HG03095 (cell line): ENCODE measurements at regions not wholly inside any gene's neighbourhood (a gene's known extent, or its start where the extent isn't known, plus 50 kb on each side); places are given as distances from the start of the nearest gene placed in this dataset.
"Not testable (repeated sequence)": the region's sequence is repeated elsewhere in the genome, so short reads cannot be mapped to it uniquely, and the experiment has no call there.

Source experiments
- ATAC-seq: cut with Tn5 transposase; IDR thresholded peaks from one replicate; pipeline ENCODE4 v1.9.1; 2021; ENCODE audit warnings: moderate library complexity; ENCODE audit not compliant: unreplicated experiment

DNA sequence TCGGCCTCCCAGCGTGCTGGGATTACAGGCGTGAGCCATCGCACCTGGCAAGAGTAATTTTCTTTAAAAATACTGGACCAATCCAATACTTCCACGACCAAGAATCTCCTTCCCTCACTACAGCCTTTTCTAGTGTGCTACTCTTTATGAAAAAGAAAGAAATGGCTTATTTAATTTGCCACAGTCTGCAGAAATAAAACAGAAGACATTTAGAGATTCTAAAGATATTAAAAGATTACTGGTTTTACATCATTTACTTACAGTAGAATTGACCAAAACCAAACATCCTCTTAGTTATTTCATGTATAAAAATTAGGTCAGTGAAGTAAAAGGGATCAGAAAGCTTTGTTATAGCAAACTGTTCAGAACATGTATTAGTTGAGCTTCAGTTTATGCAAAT lies 679.6 kb downstream of the MAT2B start:
- no peak for ATAC-seq

DNA sequence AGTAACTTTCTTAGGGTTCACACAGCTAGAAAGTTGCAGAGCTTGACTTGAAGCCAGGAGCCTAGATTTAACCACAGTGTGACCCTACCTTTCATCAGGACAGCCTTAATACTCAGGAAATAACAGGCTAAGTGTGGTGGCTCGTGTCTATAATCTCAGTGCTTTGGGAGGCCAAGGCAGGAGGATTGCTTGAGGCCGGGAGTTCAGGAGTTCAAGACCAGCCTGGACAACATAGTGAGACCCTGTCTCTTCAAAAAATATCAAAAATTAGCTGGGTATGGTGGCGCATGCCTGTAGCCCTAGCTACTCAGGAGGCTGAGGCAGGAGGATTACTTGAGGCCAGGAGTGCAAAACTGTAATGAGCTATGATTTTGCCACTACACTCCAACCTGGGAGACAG lies 681.1 kb downstream of the MAT2B start:
- no peak for ATAC-seq

DNA sequence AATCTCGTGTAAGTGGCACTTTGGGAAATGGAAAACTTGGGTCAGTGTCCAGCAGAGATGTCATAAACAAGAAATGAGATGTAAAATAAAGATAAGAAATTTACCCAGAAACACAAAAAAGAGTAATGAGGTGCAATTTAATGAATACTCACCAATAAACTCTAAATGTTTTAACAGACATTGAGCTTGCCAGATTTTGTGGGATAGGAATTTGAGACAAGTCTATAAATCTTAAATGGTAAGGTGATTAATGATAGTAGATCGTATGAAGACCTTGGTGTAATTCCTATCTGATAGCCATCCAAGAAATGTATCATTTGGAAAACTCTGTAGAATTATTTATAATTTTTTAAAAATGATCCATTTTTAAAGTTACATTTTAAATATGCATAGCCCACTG lies 682.4 kb downstream of the MAT2B start:
- ATAC-seq = no peak

DNA sequence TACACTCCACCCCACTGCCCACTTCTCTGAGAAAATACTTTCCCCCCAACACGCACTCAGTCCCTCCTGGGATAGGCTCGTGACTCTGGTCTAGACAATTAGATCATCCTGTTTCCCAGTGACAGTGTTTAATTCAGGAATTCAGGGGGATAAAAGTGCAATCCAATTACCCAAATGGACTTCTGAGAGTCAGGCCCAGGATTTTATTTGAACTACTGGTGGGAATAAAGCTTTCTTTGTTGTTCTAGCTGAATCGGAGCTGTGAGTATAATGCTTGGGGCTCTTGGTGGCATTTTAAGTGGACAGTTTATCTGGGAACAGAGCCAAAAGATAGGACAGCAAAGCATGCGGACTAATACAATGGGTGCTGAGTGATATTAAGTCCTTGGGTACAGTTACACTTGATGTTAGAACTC lies 683.3 kb downstream of the MAT2B start:
- ATAC-seq = no peak

DNA sequence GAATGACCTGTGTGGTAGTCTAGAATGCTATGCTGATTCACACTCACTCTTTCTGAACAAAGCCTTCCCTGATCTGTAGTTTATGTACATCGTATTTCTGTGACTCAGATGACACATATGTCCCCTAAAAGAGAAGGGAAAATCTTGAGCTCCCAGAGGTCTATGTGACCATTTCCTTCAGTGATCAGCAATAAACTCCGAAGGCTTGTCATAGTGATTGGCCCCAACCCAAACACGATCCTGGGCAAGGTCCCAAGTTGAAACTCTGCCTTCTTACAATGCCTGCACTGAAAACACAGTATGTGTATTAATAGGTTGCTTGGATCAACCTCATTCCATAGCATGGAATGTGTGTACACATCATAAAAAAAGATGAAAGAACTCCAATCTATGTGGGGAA lies 685.8 kb downstream of the MAT2B start:
- no peak for ATAC-seq

DNA sequence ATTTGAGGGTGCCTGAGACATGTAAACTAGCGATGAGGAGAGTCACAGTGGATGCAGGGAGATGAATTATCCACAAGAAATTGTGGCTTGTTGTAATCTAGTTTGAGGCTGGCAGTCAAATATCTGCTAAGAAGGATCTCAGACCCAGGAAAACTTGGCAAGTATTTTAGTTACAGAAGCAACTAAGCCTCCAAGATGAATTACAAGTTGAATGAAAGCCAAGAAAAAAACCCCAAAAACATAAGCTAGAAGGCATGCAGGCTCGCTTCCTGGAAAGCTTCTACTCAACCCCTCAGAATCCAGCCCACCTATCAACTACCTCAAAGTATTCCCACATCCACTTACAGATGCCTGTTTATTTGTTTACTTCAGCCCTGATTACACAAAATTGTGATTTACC lies 696.9 kb downstream of the MAT2B start:
- ATAC-seq = no peak

DNA sequence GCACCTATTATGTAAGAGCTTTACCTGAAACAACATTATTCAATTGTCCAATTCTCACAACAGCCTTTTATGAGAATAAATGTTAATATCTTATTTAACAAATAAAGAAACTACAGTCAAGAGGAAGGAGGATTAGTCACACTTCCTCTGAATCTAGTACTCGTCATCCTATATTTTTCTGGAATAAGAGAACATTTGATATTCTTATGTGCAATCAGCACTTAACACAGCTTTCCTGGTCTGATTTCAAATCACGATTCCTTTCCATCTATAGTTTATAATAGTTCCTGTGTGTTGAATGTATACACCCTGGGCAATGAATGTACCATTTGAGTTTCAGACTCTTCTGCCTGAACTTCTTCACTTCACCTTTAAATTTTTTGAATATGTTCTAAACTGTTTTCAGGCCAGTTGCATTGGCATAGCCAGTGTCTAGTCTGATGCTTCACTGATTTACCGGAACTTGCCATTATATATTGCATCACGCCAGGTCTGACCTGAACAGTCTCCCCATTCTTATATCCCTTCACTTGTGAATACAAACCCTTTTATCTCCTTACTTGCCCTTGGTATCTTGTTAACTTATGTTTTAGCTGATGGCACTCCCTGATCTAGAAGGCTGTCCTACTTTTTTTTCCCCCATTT lies 698.3 kb downstream of the MAT2B start:
- ATAC-seq = no peak

DNA sequence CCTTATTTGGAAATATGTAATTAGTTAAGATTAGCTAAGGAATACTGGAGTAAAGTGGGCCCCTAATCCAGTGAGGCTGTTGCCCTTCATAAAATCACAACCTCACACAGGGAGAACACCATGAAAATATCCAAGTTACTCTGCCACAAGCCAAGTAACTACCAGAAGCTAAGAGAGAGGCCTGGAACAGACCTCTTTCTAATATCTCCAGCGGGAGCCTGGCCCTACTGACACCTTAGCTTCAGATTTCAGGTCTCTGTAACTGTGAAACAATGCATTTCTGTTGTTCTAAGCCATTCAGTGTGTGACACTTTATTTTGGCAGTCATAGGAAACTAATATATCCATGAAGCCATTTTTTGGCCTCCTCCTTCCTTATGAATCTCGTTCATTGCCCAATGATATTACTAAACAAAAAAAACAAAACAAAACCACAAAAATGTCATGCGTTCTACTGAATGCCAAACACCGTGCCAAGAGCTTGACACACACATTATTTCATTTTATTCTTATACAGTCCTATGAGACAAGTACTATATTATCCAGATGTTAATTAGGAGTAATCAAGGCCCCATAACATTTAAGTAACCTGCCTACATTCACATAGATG lies 699.0 kb downstream of the MAT2B start:
- ATAC-seq = no peak

DNA sequence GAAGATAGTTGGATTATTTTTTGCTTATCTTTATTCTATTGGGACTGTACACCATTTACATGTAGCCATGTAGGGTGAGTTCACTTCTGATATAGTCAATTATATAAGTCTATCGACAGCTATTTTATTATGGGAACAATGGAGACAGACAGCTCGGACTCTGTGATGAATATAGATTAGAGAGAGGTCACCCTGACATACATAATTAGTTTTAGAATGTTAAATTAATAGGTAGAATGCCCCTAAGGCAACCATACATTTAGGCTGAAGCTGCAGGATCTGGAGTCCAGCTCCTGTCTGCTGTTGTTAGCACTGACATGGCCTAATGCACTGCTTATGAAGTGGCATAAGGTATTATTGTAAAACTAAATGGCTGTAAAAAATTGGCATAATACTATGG lies 700.8 kb downstream of the MAT2B start:
- no peak for ATAC-seq

DNA sequence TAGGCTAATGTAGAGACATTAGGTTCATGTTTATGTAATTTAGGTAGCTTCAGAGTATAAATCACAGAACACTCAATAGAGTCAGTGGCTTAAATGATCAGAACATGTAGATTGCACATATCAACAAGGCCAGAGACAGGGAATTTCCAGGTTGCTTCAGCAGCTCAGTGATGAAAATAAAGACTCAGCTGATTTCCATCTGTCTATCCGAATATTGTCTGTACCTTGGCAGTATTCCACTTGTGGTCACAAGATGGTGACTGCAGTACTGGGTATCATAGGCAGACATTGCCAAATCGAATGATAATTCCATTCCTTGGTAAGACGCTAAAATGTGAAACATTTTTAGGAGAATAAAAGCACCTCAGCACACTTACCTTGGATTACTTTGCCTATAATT lies 702.2 kb downstream of the MAT2B start:
- ATAC-seq = no peak

DNA sequence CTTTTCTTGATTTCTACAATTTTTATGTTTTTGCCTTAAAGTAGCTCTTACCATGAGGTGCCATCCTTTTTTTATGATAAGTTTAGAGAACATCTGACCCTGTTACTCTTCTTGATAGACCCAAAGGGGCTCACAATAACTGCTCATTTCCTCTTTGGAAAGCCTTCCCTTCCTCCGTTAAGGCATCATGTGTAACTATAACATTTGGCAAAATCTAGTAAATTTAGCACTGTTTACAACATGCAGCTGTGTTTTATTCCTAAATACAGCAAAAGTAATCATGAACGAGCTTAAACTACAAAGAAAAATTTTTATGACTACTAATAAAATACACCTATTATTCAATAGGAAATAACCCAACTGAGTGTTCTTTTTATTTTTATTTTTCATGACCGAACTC lies 705.1 kb downstream of the MAT2B start:
- ATAC-seq = no peak

DNA sequence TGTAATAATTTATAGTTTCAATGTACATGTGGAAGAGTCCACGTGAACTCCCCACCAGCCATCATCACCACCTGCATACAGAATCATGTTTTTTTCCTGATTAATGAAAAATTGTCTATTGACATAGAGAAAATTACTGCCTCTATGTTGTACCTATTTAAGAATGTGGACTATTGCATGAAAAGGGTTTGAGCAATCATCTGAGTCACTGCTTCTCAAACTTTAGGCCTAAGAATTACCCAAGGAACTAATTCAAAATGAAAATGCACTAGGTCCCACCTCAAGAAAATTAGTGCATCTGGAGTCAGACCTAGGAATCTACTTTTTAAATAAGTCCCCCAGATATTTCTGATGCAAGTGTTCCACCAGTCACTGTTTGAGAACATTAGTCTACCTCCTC lies 709.3 kb downstream of the MAT2B start:
- no peak for ATAC-seq

DNA sequence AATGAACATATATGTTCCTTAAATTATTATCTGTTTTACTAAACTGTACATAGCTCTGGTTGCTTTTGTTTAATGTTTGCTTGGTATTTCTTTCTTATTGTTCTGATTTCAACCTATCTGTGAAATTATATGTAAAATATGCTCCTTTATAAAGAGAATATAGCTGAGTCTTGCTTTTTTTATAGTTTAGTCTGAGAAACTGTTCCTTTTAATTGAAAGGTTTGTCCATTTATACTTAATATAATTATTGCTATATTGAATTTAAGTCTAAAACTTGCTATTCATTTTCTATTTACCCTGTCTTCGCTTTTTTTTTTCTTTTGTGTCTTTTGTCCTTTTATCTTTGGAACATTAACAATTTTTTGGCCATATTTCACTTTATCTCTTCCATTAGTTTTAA lies 712.0 kb downstream of the MAT2B start:
- ATAC-seq = no peak

DNA sequence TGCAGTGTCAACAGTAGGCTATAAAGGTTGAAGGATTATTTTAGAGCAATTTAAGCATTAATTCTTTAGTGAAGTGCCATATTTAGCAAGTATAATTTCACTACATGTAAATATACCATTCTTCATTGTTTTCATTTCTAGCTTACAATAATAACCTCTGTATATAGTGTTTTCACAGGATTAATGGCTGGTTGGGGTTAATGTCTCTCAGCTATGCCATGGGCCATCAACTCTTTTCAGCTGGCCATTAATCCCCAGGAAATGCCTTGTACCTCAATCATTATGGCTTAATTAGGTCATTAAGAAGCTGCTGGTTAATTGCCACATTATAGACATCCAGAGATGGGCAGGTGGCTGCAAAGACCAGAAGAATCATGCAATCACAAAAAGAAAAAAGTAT lies 715.1 kb downstream of the MAT2B start:
- no peak for ATAC-seq

DNA sequence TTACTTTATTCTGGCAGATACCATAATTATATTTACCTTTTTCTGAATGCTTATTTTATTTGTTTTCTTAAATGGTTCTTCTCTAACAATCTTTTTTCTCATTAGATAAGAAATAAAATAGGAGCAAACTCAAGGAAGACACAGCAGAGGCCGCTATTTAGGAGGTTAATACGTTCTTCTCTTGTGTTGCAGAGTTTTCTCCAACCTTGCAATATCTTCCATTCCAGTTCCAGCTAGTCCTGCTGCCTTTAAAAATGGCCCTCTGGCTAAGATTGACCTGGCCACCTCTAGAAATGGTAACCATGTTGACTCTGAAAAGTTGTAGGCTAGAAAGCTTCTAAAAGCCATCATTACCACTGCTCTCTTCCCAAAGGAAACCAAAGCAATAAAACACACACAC lies 718.8 kb downstream of the MAT2B start:
- ATAC-seq = no peak

DNA sequence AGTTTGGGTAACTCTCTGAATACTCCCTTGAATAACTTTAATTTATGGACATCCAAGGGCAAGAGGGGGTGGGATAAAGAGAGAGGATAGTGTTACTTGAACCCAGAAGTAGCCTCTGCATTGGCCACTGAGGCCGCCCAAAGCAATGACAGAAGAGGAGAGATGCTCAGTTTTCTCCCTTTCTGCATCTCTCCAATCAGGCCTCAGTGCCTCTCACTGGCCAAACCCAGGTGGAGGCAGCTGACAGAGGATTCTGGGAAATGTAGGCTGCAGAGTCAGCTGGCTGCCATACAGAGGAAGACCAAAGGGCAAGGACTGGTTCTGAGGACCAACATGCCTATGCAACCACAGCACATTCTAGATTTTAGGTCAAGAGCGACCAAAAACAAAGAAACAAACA lies 719.4 kb downstream of the MAT2B start:
- no peak for ATAC-seq

DNA sequence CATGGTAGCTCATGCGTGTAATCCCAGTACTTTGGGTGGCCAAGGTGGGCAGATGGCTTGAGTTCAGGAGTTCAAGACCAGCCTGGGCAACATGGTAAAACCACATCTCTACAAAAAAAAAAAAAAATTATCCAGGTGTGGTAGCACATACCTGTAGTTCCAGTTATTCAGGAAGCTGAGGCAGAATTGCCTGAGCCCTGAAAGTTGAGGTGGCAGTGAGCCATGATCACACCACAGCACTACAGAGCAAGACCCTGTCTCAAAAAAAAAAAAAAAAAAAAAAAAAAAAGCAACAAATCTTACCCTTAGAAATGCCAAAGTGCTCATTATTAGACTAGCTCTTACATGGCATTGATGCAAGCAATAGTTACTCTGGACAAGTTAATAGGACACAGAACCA lies 724.9 kb downstream of the MAT2B start:
- no peak for ATAC-seq

DNA sequence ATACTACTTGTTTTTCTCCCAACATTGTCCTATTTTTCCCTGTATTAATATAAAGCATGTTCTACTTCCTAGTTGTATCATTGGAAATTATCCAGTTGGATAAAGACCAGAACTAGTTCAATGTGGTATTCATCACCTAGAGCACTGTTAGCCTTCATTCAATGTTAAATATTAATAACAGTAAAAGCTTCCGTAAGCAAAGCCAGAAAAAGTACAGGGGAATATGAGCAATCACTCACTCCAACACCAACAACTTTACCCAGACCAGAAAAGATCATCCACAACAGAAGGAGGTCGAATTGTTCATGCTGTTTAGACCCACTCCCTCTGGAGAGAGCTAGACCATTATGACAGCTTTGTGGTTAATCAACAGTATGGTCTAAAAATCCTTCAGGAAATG lies 728.4 kb downstream of the MAT2B start:
- no peak for ATAC-seq

DNA sequence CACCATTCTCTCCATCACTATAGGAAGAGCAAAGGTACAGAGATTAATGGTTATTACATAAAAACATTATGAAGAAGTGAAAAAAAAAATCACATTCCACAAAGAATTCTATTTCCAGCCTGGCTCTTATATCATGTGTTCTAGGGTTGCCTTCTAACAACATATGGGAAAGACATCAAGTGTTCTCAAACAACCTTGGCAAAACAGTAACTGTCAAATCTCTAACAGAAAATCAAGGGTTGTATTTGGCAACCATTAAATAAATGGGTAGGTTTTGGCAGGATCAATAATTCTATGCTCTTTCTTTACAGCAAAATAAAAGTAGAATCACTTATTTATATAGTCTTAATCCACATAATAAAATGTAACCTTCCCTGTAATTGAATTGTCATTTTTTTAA lies 728.9 kb downstream of the MAT2B start:
- ATAC-seq = no peak

DNA sequence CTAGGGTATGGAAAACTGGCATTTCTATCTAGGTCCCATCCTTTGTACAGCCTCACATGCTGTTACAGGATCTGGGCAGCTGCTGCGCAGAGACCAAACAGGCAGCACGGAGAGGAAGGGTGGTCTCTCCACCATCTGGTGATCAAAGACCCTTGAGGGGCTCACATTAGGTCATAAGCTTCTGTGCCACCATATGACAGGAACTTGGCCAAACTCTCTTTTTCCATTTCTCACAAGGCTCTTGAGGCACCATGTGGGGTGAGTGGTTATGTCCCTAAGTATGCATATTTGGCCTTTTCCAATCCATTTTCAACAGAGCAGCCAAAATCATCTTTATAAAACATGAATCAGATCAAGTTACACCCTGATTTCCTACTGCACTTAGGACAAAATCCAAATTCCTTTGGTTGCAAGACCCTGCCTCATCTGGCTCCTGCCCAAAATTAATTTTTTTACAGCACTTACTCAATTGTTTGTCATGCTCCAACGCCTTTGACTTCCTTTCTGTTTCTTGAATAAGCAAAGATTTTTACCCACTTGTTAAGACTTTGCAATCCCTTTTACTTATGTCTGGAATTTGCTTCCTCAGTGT lies 730.0 kb downstream of the MAT2B start:
- ATAC-seq = no peak

DNA sequence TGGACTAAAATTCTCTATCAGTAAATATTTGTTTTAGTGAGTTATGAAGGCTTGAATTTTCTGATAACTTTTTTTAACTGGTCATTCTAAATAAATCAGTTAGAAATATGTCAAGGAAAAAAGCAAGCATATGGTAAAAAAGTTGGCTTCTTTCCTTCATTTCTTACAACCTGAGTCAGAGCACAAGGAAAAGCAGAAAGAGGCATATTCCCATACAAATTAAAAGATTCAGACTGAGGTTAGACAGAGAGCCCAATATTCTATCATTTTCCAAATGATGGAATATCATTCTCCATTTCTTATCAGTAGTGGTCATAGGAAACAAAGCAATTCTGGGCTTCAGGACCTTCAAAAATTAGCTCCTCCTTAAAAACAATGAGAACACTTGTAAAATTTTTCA lies 732.1 kb downstream of the MAT2B start:
- ATAC-seq = no peak

DNA sequence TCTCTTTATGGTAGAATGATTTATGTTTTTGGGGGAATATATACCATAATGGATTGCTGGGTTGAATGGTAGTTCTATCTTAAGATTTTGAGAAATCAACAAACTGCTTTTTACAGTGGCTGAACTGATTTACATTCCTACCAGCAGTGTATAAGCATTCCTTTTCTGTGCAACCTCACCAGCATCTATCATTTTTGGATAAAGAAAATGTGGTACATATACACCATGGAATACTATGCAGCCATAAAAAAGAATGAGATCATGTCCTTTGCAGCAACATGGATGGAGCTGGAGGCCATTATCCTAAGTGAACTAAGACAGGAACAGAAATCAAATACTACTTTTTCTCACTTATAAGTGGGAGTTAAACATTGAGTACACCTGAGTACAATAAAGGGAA lies 746.4 kb downstream of the MAT2B start:
- not testable (repeated sequence) for ATAC-seq

DNA sequence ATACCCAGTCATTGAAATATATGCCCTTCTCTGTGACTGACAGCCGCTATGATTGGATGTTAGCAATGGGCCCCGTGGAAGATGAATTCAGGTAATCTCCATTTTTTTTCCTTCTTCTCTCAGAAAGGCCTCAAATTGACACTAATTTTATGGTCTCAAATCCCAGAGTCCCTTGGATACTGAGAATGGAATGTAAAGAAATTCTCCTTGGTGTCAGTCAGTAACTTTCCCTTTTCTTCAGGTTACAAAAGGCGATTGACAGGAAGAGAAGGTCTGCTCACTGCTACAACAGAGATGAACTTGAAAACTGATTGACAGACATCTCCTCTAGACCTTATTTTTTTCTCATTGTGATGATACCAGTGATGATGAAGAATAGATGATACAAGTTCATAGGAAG lies 748.3 kb downstream of the MAT2B start:
- no peak for ATAC-seq
